HG02884 (cell line): ENCODE measurements at regions not wholly inside any gene's neighbourhood (a gene's known extent, or its start where the extent isn't known, plus 50 kb on each side); places are given as distances from the start of the nearest gene placed in this dataset.

ENCODE experiments used
- ATAC-seq: cut with Tn5 transposase; IDR thresholded peaks from one replicate; pipeline ENCODE4 v1.9.1; 2021; ENCODE audit warnings: mild to moderate bottlenecking, moderate library complexity; ENCODE audit not compliant: unreplicated experiment

DNA sequence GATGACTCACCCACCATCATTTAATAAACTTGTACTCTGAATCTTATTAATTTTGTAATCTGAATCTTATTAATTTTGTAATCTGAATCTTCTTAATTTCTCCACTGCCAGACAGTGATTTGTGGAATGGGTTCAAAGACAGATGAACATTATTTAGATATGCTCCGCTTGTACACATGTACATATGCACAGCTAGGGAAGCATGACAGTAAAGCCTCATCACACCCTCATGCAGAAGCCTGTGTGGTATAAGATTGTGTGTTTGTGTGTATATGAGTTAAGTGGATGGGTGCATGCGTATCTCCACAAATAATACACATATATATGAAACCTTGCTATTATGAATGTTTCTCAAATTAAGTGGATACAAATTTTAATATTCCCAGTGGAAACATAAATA is 318.5 kb upstream of the SFRP2 start:
- no peak for ATAC-seq

DNA sequence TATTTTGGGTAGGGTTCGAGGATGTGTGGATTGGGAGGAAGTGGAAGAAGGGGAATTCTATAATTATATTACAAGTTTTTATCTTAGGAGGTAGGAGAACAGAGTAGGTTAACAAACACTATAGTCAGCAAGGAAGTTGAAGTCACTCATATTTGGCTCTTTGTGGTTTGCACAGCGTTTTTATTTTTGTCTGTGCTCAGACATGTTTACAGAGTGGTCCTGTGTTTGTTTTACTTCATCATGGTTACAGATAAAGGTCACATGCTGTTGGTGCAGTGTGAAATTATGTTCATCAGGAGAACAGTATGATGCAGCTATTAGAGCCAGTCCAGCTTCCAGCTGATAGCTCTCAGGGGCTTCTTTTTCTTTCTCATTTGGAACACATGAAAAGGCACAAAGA is 299.9 kb upstream of the SFRP2 start:
- ATAC-seq: no peak

- no peak for ATAC-seq
Measured at GRCh38 chr4:154086247-154086646, 297.4 kb upstream of the SFRP2 start.

DNA sequence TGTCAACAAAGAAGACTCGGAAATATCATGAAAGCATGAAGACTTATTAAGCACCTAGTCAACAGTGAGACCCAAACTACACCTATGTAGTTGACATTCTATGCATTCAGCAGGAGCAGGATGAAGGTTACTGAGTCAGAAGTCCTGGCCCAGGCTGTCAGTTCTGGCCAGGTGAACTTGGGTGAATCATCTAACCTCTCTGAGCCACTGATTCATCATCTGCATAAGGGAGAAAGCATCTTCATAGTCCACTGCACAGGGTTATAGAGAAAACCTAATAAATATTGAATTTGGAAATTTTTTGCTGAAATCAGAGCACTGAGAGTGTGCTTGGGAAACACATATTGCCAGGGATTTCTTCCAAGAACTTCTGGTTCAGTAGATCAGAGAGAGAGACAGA is 296.0 kb upstream of the SFRP2 start:
- ATAC-seq: no peak

DNA sequence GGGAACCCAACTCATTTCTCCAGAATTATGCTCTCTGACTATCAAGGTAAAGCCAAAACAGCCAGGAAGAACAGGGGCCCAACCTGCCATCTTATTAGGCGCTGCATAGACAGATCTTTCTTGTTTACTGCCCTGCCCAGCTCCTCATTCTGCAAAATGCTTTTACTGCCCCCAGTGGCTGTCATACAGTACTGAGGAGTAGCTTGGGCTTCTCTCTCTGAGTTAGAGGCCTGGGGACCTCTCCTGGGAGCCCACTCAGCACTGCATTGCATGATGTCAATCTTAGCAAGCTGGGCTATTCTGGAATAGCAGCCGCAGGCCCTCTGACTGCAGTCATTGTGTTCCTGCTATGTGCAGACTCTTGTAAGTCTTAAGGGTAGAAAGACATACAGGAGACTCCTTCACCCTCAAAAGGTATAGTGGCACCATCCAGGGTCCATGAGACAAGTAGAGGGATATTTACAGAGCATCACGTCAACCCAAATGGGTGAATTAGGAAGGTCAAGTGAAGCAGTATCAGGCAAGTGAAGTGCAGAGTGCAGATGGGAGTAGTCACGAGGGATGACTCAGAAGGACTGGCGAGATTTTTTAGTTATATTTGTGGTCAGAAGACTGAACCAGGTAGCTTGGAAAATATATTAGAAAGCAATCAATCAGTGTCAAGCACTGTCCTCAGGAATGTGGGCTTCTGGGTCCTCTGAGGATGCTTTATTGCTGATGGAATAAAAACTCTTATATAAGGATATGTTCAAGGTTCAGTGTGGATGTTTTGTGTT is 294.1 kb upstream of the SFRP2 start:
- no peak for ATAC-seq

DNA sequence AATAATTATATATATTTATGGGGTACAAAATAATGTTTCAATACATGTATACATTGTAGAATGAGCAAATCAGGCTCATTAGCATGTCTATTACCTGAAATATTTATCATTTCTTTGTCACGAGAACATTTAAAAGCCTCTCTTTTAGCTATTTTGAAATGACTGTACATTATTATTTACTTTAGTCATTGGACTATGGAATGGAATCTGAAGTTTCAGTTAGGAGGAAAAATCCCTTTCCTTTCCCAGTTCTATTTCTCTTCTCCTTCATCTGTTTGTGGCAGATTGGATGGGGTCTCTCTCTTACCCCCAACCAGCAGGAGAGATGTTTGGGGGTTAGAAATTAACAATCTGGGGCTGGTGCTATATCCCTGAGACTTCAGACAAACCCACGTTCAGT is 292.5 kb upstream of the SFRP2 start:
- ATAC-seq: no peak

- ATAC-seq: no peak
Measured at GRCh38 chr4:154078504-154079350, 289.8 kb upstream of the SFRP2 start.

DNA sequence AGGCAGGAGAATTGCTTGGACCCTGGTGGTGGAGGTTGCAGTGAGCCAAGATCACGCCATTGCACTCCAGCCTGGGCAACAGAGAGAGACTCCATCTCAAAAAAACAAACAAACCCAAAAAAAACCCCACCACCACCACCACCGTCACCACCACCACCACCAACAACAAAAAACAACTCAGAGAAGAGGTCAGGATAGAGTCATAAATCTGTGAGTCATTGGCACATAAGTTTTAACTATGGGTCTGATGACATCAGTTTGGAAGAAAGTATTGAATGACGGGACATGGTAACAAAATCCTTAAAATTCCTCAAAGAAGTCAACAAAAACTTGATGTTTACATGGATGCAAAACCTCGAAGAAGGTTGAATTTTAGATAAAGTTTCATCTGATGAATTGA is 288.0 kb upstream of the SFRP2 start:
- ATAC-seq: no peak

DNA sequence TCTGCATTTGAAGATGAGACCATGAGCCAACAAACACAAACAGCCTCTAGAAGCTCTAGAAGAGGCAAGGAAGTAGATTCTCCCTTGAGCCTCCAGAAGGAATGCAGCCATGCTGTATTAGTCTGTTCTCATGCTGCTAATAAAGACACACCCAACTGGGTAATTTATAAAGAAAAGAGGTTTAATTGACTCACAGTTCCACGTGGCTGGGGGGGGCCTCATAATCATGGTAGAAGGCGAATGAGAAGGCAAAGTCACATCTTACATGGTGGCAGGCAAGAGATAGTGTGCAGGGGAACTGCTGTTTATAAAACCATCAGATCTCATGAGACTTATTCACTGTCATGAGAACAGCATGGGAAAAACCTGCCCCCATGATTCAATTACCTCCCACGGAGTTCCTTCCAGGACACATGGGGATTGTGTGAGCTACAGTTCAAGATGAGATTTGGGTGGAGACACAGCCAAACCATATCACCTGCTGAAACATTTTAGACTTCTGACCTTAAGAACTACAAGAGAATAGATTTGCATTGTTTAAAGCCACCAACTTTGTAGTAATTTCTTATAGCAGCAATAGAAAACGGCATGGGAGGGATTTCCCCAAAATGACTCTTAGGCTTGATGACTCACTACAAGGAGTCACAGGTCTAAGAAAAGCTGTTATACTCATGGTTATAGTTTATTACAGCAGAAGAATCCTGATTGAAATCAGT is 284.4 kb upstream of the SFRP2 start:
- ATAC-seq: peak; percentile 57

DNA sequence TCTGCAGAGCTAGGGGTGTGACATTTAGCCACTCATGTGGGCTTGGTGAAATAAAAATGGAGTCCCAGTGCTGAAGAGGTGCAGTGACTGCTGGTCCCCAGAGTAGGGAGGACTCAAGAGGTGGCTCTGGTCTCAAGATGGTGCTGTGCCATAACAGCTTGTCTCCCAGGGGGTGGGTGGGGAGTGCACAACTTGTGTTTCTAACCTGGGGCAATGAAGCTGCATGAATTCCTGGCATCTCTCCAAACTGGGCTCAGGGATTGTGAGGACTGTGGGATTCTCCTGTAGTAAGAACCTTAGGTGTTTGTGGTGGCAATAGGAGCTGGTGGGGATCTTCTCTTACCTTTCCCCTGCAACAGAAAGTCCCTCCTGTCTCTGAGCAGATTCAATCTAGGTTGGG is 278.9 kb upstream of the SFRP2 start:
- no peak for ATAC-seq

GRCh38 chr4:154065368-154065767 is 276.5 kb upstream of the SFRP2 start:
- no peak for ATAC-seq

DNA sequence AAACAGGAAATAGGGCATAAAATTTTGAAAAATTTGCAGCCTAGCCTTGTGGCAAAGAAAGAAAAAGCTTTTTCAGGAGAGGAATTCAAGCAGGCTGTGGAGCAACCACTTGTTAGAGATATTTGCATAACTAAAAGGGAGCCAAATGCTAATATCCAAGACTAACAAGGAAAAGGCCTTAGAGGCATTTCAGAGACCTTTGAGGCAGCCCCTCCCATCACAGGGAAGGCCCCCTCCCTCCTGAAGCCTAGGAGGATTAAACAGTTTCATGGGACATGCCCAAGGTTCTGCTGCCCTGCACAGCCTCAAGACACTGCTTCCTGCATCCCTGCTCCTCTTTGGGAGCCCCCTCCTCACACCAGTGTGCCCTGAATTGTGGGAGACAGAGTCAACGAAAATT is 275.4 kb upstream of the SFRP2 start:
- ATAC-seq: no peak

DNA sequence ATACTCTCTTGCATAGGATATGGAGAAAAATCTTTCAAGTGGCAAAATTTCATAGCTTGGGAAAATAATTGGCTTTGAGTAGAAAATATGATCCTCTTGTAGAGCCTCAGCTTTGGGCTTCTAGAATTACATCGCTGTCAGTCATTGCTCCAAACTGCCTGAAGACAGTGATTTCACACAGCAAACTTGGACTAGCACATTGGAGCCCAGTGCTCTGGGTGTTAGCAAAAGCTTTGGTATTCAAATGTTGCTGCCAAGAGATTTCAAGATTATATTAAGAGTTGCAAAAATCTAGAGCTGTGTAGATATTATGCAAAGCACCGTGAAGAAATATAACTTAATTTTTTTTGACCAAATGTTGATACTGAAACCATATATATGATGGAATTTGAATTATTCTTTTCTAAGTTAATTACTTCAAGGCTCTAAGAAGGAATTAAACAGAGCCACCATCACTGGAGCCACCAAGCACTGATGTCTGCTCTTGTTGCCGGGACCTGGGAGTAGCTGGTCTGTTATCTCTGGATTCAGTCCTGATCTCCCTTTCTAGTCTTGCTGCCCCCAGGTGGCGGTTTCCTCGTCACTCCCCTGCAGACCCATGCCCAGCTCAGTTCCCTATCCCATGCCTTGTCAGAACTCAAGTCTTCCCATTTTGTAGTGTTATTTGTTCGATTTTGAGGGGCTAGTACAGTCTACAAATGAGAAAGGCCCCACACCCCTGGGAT is 260.7 kb upstream of the SFRP2 start:
- no peak for ATAC-seq

DNA sequence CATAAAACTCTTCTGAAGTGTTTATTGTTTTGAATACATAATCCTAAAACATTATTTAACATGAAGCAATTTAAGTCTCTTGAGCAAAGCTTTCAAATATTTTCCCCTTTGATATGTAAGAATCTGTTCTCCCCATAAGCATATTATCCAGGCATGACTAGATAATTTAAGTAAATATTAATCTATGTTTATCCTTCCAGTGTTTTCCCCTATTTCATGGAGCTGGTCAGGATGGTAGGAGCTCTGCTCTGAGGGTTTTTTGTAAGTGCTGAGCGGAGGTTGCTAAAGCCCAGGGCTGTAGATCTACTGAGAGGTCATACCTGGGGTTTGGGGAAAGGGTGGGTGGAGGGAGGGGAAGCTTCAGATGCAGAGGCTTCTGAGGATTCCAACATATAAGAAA is 258.9 kb upstream of the SFRP2 start:
- ATAC-seq: no peak

DNA sequence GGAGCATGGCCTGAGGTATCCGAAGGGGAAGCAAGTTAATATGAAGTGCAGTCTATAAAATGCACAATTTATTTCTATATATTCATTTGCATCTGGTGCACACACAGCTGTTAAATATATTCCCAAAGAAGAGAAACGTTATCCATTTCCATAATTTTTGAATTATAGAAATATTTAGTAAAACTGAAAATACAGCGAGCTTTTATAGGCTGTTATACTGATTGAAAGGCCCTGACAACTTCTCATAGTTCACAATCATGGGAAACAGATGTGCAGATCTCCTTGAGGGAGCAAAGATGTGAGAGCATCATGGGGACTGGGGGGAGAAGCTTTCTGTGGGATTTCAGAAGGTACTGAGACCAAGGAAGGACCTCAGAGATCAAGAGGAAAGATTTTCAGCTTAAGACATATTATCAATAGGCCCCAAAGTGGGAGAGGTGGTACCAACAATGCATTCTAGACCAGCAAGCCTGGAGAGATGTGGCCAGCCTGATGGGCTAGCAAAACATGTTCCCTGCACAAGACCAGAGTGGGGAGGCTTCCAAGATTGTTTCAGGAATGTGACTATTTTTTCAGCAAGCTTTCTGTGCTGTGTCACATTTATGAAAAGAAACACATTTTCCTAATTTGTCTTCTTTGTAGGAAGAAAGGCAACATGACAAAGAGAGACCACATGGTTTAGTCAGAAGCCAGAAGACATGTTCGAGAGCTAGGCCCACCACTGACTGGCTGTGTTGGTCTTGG is 256.0 kb upstream of the SFRP2 start:
- no peak for ATAC-seq

- ATAC-seq: no peak
Measured at GRCh38 chr4:154044108-154044531, 255.2 kb upstream of the SFRP2 start.

- no peak for ATAC-seq
Measured at GRCh38 chr4:154041640-154042039, 252.8 kb upstream of the SFRP2 start.

DNA sequence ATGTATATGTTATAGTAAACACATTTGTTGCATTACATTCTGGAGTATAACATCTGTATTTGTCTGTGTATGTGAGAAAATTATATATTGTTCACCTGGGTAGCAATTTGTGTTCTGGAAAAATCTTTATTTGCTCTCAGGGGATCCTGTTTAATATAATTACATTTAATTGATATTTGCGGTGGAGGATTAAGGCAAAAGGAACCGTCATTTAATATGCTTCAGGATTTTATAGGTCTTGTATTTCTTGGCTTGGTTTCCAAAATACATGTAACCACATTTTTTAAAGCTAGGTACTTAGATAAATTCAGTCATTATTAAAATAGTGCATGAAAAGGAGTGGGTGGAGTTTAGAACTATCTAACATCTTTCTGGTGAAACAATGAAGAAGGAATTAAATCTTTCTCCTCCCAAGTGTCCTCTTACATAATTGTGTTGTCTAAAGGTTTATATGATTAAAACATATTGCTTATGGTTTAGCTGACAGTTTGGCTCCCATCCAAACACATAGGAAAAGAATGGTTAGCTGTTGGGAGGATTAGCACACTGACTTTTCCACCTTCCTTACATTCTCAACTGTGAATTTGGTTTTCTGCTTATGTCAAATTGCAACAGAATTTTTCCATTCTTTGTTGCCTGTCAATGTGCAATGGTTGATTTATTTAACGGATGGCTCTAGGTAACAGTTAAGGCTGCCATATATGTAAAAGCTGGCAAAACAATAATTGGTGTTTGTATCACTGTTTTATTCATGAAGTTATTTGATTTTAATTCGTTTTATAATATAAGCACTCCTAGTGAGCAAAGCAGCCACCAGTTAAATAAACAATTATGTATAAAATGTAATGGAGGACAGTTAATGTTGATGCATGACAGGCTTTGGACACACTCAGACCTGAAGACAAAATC is 250.8 kb upstream of the SFRP2 start:
- no peak for ATAC-seq

DNA sequence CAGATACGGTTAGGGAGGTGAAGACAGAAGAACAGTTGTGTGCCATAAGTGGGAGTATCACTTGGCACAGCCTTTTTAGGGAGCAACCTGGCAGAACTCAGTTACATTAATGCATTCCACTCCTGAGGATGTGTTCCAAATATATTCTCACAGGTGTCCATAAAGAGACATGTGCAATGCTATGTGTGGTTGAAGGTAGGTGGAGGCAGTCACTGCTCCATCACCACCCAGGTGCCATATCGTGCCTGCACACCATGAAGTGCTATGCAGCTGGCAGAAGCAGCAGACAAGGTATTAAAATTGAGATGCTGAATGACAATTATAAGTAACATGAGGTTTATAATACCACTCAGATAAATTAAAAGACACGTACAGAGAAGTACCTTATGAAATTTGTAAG is 248.0 kb upstream of the SFRP2 start:
- no peak for ATAC-seq
